RPMI7951 (cell line): ENCODE measurements at regions not wholly inside any gene's neighbourhood (a gene's known extent, or its start where the extent isn't known, plus 50 kb on each side); places are given as distances from the start of the nearest gene placed in this dataset.

ENCODE experiments used
- DNase-seq: peaks from one replicate; pipeline ENCODE4 v3.0.0-alpha.2; 2012; ENCODE audit warnings: low read depth

DNA sequence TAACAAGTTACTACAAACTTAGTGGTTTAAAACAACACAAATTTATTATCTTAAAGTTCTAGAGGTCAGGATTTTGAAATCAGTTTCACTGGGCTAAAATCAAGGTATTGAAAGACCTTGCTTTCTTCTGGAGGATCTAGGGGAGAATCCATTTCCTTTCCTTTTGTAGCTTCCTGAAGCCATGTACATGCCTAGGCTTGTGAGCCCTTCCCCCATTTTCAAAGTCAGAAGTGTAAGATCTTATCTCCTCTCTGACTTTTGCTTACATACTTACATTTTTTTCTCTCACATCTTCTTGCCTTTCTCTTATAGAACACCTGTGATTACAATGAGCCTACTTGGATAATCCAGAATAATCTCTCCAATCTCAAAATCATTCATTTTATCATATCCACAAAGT lies 78.7 kb upstream of the MBOAT2 start:
- DNase-seq, result no peak

DNA sequence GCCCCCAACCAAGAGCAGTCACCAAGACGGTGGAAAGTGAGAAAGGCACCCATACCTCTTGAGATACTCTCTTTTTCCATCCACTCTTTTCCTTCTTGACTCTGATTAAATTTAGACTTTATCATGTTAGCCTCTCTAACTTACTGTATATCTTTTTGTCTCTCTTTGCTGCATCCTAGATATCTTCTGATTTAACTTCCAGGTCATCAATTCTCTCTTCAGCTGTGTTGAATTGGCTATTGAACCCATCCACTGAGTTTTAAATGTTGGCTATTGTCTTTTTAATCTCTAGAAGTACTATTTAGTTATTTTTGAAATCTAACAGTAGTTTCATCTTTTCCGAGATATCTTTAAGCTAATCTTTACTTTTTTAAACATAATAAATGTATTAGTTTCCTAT lies 78.3 kb upstream of the MBOAT2 start:
- no peak for DNase-seq

DNA sequence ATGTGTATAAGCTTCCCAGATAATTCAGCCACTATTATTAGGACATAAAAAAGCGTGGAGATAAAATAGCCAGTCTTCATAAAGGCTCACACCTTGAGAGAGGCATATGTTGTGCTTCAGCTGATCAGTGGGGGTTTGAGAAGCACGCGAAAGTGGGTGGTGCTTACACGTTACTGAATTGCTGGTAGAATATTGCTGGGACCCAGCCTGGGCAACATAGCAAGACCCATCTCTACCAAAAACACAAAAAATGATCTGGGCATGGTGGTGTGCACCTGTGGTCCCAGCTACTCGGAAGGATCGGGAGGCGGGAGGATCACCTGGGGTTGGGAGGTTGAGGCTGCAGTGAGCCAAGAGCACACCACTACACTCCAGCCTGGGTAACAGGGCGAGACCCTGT lies 74.9 kb upstream of the MBOAT2 start:
- DNase-seq, result no peak

- no peak for DNase-seq
Measured at GRCh38 chr2:9077691-9078090, 74.2 kb upstream of the MBOAT2 start.

- no peak for DNase-seq
Measured at GRCh38 chr2:9076755-9077154, 73.3 kb upstream of the MBOAT2 start.

DNA sequence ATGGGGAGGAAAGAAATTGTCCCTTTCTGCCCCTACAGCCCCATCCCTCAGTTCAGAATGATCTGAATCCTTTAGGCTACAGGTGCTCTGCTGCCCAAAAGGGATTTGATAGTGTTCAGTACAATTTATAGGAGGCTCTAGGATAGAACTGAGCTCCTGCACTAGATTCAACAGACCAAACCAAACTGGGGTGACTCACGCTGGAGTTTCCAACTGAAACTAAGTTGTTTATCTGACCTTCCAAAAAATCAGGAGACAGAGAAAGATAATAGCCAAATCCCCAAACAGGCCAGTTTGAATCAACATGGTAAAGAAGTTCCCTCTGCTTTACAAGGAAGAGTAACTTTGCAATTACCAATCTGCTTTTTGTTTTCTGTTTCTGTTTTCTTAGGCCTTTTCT lies 72.7 kb upstream of the MBOAT2 start:
- peak; percentile 24 for DNase-seq

DNA sequence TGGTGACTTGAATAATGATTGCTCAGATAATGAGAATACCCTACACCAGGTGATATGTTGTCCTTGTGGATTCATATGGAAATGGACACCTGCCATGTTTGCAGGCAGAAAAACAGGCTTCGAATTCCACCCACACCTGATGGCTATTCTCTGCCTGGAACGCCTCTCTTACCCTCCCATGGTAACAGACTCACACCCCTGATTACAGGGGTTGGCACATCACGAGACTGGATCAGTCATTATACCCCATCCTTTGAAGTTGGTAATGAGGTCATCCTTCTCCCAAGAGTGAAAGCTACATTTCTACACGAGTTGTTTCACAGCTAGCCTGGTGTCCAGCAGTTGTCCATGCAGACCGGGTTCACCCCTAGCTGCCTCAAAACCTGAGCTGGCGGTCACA lies 71.4 kb upstream of the MBOAT2 start:
- DNase-seq, result peak; percentile 17

DNA sequence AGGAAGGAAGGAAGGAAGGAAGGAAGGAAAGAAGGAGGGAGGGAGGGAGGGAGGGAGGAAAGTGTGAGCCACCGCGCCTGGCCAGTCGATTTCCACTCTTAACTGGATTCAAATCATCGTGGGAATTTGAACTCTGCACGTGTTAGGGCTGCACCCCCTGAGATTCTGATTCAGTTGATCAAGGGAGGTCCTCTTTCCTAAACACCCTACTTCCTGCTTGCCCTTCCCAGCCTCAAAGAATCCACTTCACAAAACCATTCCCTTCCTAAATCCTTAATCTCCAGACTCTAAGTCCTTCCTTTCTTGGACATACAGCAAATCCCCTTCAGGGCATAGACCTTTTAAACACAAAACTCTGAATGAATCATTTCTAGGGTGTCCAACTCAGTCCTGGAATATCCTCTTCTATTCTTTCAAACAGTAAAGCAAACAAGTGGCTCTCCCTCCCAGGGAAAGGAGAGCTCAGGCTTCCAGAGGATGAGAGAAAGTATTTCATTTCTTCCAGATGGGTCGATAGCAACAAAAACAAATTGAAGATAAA lies 68.2 kb upstream of the MBOAT2 start:
- peak; percentile 80 for DNase-seq

GRCh38 chr2:9071032-9071431 lies 67.5 kb upstream of the MBOAT2 start:
- peak; percentile 85 for DNase-seq

- no peak for DNase-seq
Measured at GRCh38 chr2:9069543-9069942, 66.1 kb upstream of the MBOAT2 start.

DNA sequence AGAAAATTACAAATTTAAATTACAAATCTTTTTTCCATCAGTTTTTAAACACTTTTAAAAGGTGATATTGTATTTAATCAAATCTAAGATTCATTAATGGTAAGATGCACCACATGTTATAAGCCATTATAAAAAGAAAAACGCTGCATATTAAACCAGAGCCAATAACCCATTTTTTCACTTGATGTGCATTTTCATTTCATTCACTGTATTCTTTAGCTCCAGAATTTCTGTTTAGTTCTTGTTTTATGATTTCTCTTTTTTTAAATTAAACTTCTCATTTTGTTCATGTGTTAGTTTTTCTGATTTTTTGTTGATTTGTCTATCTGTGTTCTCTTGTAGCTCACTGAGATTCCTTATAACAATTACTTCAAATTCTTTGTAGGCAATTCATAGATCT lies 62.4 kb upstream of the MBOAT2 start:
- no peak for DNase-seq

- no peak for DNase-seq
Measured at GRCh38 chr2:9063023-9063606, 59.6 kb upstream of the MBOAT2 start.

DNA sequence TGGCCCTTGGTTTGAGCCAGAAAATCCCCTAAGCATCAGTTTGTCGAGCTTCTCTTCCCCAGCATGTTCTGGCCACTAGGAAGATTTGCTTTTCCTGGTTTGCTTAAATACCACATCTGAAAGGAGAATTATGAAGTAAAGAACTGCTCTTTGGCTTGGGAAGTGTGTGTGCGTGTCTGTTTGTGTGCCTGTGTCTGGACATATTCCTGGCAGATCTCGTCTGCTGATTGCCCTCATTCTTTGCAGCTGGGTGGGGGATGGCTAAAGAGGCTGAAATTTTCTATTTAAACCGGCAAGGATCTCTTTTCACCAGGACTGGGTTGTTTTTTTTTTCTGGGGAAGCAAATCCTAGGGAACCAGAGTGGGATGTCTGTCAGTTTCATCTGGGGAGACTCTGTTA lies 57.3 kb upstream of the MBOAT2 start:
- DNase-seq, result peak; percentile 13

GRCh38 chr2:9057939-9058761 lies 54.7 kb upstream of the MBOAT2 start:
- peak; percentile 88 for DNase-seq

- DNase-seq, result no peak
Measured at GRCh38 chr2:9055471-9055870, 52.0 kb upstream of the MBOAT2 start.

GRCh38 chr2:9053534-9053931 lies 50.0 kb upstream of the MBOAT2 start:
- no peak for DNase-seq
